UCSD-AML1 (cell line): ENCODE measurements at regions not wholly inside any gene's neighbourhood (a gene's known extent, or its start where the extent isn't known, plus 50 kb on each side); places are given as distances from the start of the nearest gene placed in this dataset.
"Not testable (repeated sequence)": the region's sequence is repeated elsewhere in the genome, so short reads cannot be mapped to it uniquely, and the experiment has no call there.

Experiments
- DNase-seq: peaks from one replicate; lab custom pipeline; 2025; ENCODE audit not compliant: unreplicated experiment; lab: John Stamatoyannopoulos, UW

- no peak for DNase-seq
Observed at GRCh38 chr1:30575066-30575465, 148.3 kb downstream of the MATN1 start.

- no peak for DNase-seq
Observed at GRCh38 chr1:30572192-30572591, 151.2 kb downstream of the MATN1 start.

GRCh38 chr1:30571380-30571779, 152.0 kb downstream of the MATN1 start:
- no peak for DNase-seq

GRCh38 chr1:30569384-30569783, 154.0 kb downstream of the MATN1 start:
- DNase-seq = no peak

GRCh38 chr1:30562559-30562958, 160.8 kb downstream of the MATN1 start:
- no peak for DNase-seq

GRCh38 chr1:30551603-30552002, 171.8 kb downstream of the MATN1 start:
- DNase-seq = no peak

- no peak for DNase-seq
Observed at GRCh38 chr1:30550365-30551220, 172.8 kb downstream of the MATN1 start.

GRCh38 chr1:30549872-30550271, 173.5 kb downstream of the MATN1 start:
- DNase-seq = not testable (repeated sequence)

GRCh38 chr1:30548294-30548693, 175.1 kb downstream of the MATN1 start:
- no peak for DNase-seq

GRCh38 chr1:30547326-30547725, 176.1 kb downstream of the MATN1 start:
- not testable (repeated sequence) for DNase-seq

- no peak for DNase-seq
Observed at GRCh38 chr1:30545365-30545764, 178.0 kb downstream of the MATN1 start.

GRCh38 chr1:30541721-30542485, 181.5 kb downstream of the MATN1 start:
- DNase-seq = no peak

- DNase-seq = no peak
Observed at GRCh38 chr1:30540611-30541192, 182.7 kb downstream of the MATN1 start.

GRCh38 chr1:30539884-30540283, 183.5 kb downstream of the MATN1 start:
- DNase-seq = no peak

- no peak for DNase-seq
Observed at GRCh38 chr1:30538993-30539867, 184.2 kb downstream of the MATN1 start.

GRCh38 chr1:30538226-30538992, 185.0 kb downstream of the MATN1 start:
- no peak for DNase-seq

- DNase-seq = no peak
Observed at GRCh38 chr1:30537279-30537678, 186.1 kb downstream of the MATN1 start.

GRCh38 chr1:30536530-30536929, 186.9 kb downstream of the MATN1 start:
- no peak for DNase-seq

GRCh38 chr1:30535595-30536325, 187.6 kb downstream of the MATN1 start:
- no peak for DNase-seq
